Left ventricle myocardium inferior (tissue), 1 donor: ENCODE measurements at regions not wholly inside any gene's neighbourhood (a gene's known extent, or its start where the extent isn't known, plus 50 kb on each side); places are given as distances from the start of the nearest gene placed in this dataset.

Source experiments
- DNase-seq: peaks from one replicate; pipeline ENCODE4 v3.0.0-alpha.2; 2020
- H3K27ac ChIP-seq: fragments of 200-600 bp; replicated peaks from 2 replicates; pipeline ENCODE4 v1.8.0; 2021
- H3K27me3 ChIP-seq: fragments of 200-600 bp; 2 replicates; pipeline ENCODE4 v1.8.0; 2021; ENCODE audit warnings: low read depth
- H3K36me3 ChIP-seq: fragments of 200-600 bp; 2 replicates; pipeline ENCODE4 v1.8.0; 2021
- H3K4me1 ChIP-seq: fragments of 200-600 bp; 2 replicates; pipeline ENCODE4 v1.8.0; 2021
- H3K4me3 ChIP-seq: fragments of 200-600 bp; 2 replicates; pipeline ENCODE4 v1.8.0; 2021; ENCODE audit warnings: mild to moderate bottlenecking, moderate library complexity
- H3K9me3 ChIP-seq: fragments of 200-600 bp; replicated peaks from 2 replicates; pipeline ENCODE4 v1.8.0; 2021
- intact Hi-C: fragments of 100-400 bp; cut with micrococcal nuclease; formaldehyde crosslinking; loops from one replicate; pipeline ENCODE4 v1.11.0; 2022
- TF ChIP-seq, protein P1 (sequence below): fragments of 200-600 bp; IDR thresholded peaks from 2 replicates; pipeline ENCODE4 v1.8.0; 2021; ENCODE audit warnings: antibody characterized with exemption, mild to moderate bottlenecking, borderline replicate concordance
- donor health status: DM: no; HTN: yes; CAD: no; lungs with severe emphysema.

DNA sequence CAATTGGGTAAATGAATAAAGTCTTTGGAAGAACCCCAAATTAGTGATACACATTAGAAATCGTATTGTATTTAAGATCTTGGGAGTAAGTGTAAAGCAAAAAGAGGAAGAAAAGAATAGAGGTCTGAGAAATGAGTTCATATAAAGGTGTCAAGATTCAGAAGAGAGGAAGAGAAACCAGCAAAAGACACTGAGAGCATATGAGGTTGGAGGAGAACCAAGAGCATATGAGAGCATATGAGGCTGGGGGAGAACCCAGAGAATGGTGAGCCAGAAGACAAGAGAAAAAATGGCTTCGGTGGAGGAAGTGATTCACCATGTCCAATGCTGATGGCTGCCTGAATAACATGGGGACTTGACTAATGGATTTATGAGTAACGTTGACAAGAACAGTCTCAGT is 620.1 kb upstream of the GCFC2 start:
- H3K27ac ChIP-seq = no peak overlapping the region
- intact Hi-C loops = no loop called here
- no peak for DNase-seq
- TF ChIP-seq, protein P1, sequence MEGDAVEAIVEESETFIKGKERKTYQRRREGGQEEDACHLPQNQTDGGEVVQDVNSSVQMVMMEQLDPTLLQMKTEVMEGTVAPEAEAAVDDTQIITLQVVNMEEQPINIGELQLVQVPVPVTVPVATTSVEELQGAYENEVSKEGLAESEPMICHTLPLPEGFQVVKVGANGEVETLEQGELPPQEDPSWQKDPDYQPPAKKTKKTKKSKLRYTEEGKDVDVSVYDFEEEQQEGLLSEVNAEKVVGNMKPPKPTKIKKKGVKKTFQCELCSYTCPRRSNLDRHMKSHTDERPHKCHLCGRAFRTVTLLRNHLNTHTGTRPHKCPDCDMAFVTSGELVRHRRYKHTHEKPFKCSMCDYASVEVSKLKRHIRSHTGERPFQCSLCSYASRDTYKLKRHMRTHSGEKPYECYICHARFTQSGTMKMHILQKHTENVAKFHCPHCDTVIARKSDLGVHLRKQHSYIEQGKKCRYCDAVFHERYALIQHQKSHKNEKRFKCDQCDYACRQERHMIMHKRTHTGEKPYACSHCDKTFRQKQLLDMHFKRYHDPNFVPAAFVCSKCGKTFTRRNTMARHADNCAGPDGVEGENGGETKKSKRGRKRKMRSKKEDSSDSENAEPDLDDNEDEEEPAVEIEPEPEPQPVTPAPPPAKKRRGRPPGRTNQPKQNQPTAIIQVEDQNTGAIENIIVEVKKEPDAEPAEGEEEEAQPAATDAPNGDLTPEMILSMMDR = no peak
- H3K9me3 ChIP-seq = peaks cover 4% of the 10 kb centered on the region
- H3K36me3 ChIP-seq = no peaks in the 10 kb centered on the region
- H3K27me3 ChIP-seq = no peaks in the 10 kb centered on the region
- H3K4me1 ChIP-seq = no peaks in the 10 kb centered on the region
- H3K4me3 ChIP-seq = no peak overlapping the region

DNA sequence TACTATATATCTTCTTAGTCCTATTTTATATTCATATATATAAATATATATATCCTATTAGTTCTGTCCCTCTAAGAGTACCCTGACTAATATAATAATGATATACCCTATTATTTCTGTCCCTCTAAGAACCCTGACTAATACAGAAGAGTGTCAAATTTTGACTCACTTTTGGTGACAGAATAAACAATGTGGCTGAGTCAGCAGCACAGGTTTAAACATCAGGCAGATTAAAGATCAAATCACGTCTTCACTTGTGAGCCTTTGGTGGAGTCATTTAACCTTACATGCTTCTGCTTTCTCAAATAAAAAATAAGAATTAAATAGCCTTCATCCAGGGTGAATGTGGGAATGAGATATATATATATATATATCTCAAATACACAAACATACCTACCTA is 615.9 kb upstream of the GCFC2 start:
- H3K4me1 ChIP-seq = no peaks in the 10 kb centered on the region
- intact Hi-C loops = no loop called here

DNA sequence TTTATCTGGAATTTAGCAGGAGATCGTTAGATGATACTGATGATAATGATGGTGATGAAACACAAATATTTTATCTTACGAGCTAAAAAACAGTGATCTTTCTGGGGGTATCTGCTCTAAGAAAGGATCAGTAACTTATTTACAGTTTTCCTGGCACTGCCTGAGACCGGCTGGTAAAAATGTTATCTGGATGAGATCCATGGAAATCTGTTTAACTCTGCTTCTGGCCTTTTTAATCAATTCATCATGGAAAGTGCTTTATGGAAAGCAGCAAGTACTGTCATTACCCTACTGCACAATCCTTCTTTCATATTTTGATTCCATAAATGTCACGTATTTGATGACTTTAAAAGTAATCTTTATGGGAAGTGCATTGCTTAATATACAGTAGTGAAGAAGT is 612.7 kb upstream of the GCFC2 start:
- Histone ChIP-seq H3K36me3 (no peaks in the 10 kb centered on the region), H3K9me3 (no peaks in the 10 kb centered on the region), H3K27ac (no peak overlapping the region), H3K4me3 (no peak overlapping the region), H3K4me1 (no peaks in the 10 kb centered on the region), H3K27me3 (no peaks in the 10 kb centered on the region)
- DNase-seq = no peak
- TF ChIP-seq, protein P1 = no peak
- intact Hi-C loops = no loop called here

More for the DNA sequence above, 615.9 kb upstream of the GCFC2 start:
- H3K27me3 ChIP-seq = no peaks in the 10 kb centered on the region
- no peak overlapping the region for H3K27ac ChIP-seq
- no peaks in the 10 kb centered on the region for H3K36me3 ChIP-seq
- H3K9me3 ChIP-seq = peaks cover 4% of the 10 kb centered on the region
- no peak overlapping the region for H3K4me3 ChIP-seq
- TF ChIP-seq, protein P1 = no peak
- no peak for DNase-seq

DNA sequence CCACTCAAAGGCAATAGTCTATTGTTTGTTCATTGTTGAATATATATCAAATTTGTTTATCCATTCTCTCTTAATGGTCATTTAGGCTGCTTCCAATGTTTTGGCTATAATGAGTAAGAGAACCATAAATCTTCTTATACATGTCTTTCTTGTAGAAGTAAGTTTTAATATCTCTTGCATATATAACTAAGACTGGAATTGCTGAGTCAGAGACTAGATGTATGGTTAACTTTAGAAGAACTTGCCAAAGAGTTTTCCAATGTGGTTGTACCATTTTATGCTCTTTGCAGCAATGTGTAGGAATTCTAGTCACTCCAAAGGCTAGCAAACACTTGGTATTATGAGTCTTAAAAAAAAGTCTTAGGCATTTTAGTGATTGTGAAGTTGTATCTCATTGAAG is 610.0 kb upstream of the GCFC2 start:
- DNase-seq = no peak
- Histone ChIP-seq H3K27ac (no peak overlapping the region), H3K36me3 (no peaks in the 10 kb centered on the region), H3K4me3 (no peak overlapping the region), H3K9me3 (no peaks in the 10 kb centered on the region), H3K4me1 (no peaks in the 10 kb centered on the region), H3K27me3 (no peaks in the 10 kb centered on the region)
- intact Hi-C loops = no loop called here
- TF ChIP-seq, protein P1 = no peak

DNA sequence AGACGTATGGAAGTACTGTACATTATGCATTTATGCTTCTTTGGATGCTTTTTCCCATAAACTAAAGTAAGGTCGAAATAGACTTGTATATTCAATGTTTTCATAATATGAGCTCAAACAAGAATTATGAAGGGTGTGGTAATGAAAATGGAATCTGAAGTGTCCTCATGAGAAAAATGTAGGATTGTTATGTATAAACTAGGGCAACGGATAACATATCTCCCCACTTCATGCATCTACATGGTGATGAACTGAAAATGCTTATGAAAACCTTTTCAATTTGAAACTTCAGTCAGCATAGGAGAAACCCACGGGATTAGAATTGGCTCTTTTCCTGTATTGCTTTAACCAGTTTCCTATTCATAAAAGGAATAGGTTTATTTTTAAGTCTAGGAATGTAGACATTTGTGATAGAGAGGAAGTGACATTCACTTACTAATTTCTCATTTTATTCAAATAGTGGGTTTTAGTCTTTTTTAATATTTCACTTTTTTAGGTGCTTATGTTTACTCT is 608.2 kb upstream of the GCFC2 start:
- Histone ChIP-seq H3K9me3 (no peaks in the 10 kb centered on the region), H3K4me1 (no peaks in the 10 kb centered on the region), H3K4me3 (no peak overlapping the region), H3K27me3 (no peaks in the 10 kb centered on the region), H3K36me3 (no peaks in the 10 kb centered on the region), H3K27ac (no peak overlapping the region)
- DNase-seq = no peak
- intact Hi-C loops = no loop called here
- TF ChIP-seq, protein P1 = no peak

DNA sequence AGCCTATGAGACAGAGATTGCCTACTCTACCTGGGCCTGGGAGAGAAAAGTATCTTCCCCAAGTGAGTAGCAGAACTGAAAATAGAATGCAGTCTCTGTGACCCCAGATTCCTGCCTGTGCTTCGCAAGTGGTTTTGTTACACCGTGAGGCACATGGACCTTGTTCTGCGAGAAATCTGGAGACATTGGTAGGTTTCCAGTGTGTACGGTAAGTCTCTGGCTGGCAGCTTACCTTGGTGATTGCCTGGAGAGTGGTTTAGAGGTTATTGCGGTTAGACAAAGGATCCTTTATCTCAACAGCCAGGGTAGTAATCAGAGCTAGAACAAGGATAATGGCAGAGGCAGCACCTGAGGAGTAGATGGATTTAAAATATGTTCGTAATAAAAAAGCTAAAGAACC is 606.0 kb upstream of the GCFC2 start:
- no peak for DNase-seq
- no peaks in the 10 kb centered on the region for H3K36me3 ChIP-seq
- intact Hi-C loops = no loop called here
- no peaks in the 10 kb centered on the region for H3K27me3 ChIP-seq
- TF ChIP-seq, protein P1 = no peak
- no peaks in the 10 kb centered on the region for H3K4me1 ChIP-seq
- H3K4me3 ChIP-seq = no peak overlapping the region
- no peaks in the 10 kb centered on the region for H3K9me3 ChIP-seq
- H3K27ac ChIP-seq = no peak overlapping the region
